SH-SY5Y (cell line): ENCODE measurements at regions not wholly inside any gene's neighbourhood (a gene's known extent, or its start where the extent isn't known, plus 50 kb on each side); places are given as distances from the start of the nearest gene placed in this dataset.

ENCODE experiments used
- GATA2 ChIP-seq: IDR thresholded peaks from 2 replicates; pipeline ENCODE4 v1.6.1; 2011; ENCODE audit warnings: mild to moderate bottlenecking, low read depth, low read length
- GATA3 ChIP-seq: IDR thresholded peaks from 2 replicates; pipeline ENCODE4 v1.6.1; 2011; ENCODE audit warnings: low read depth, mild to moderate bottlenecking, low read length, moderate library complexity

GRCh38 chr20:48142516-48142773 is 357.2 kb upstream of the SULF2 start:
- TF ChIP-seq GATA3 (no peak), GATA2 (no peak)
